Thyroid gland (tissue), 4 donors: ENCODE measurements at regions not wholly inside any gene's neighbourhood (a gene's known extent, or its start where the extent isn't known, plus 50 kb on each side); places are given as distances from the start of the nearest gene placed in this dataset.

Source experiments
- DNase-seq, 2 donors: peaks; one replicate each; pipeline ENCODE4 v3.0.0-alpha.2; 2019
- H3K27ac ChIP-seq, 3 donors: fragments of 200-600 bp; sonication (generic); 1 replicate in 2 of 3; 2 replicates in 1 of 3; pipeline ENCODE4 v1.5.1; 2016 to 2019; ENCODE audit warnings: mild to moderate bottlenecking in 1 of 3, moderate library complexity in 1 of 3
- H3K27me3 ChIP-seq: fragments of 200-600 bp; sonication (generic); one replicate; pipeline ENCODE4 v1.5.1; 2019
- H3K36me3 ChIP-seq, 2 donors: fragments of 200-600 bp; sonication (generic); one replicate each; pipeline ENCODE4 v1.5.1; 2016 to 2019
- H3K4me1 ChIP-seq, 2 donors: fragments of 200-600 bp; sonication (generic); one replicate each; pipeline ENCODE4 v1.5.1; 2017 to 2019
- H3K4me3 ChIP-seq, 3 donors: fragments of 200-600 bp; sonication (generic); replicated peaks in 1 of 3; 1 replicate in 2 of 3; 2 replicates in 1 of 3; pipeline ENCODE4 v1.5.1; 2016; ENCODE audit warnings: mild to moderate bottlenecking in 1 of 3
- H3K9me3 ChIP-seq: fragments of 200-600 bp; sonication (generic); one replicate; pipeline ENCODE4 v1.5.1; 2017
- POLR2A ChIP-seq, 2 donors: fragments of 450-650 bp; IDR thresholded peaks; one replicate each; pipeline ENCODE4 v1.6.1; 2017; ENCODE audit warnings: antibody characterized with exemption in 2 of 2, mild to moderate bottlenecking in 2 of 2, moderate library complexity in 1 of 2
- WGBS, 2 donors: methylation state at CpG; one replicate each; pipeline ENCODE4 v1.1.5; 2017; 5-methylcytosine and 5-hydroxymethylcytosine counted together
- intact Hi-C: fragments of 100-400 bp; cut with DNase I; formaldehyde crosslinking; loops from one replicate; pipeline ENCODE4 v1.15.1; 2023
- TF ChIP-seq, protein P1 (sequence below), 6 experiments: fragments of 200-600 bp in 3 of 6; fragments of 450-650 bp in 3 of 6; sonication (generic) in 3 of 6; IDR thresholded peaks; one replicate each; pipeline ENCODE4 v1.5.1; 2016 to 2019; ENCODE audit warnings: antibody characterized with exemption in 6 of 6, mild to moderate bottlenecking in 2 of 6, inconsistent platforms in 1 of 6, moderate library complexity in 1 of 6

DNA sequence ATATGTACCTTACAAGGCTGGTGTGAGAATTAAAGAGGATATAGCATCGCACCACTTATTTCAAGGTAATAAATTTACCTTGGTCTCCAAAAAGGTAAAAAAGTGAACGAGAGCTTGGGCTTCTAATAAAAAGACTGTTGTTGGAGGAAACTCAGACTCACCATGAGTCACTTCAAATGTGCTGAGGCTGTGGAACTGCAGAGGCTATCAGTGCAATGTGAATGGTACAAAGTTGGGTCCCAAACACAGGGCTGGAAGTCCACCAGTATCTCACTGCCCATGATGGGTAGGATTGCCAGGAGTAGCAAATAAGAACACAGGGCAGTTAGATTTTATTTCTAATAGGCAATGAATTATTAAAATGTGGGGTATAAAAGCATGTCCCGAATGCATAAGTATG is 200.6 kb downstream of the MAFB start:
- no peaks in the 10 kb centered on the region for H3K9me3 ChIP-seq
- 88 to 89% methylated on average over 3 of the region's 3 CpGs for WGBS, 2 donors
- no peak for DNase-seq
- no peaks in the 10 kb centered on the region for H3K36me3 ChIP-seq
- H3K4me3 ChIP-seq, result no peak overlapping the region
- intact Hi-C loops, result no loop called here
- H3K4me1 ChIP-seq, result peaks cover 0 to 3% of the 10 kb centered on the region in 2 donors
- H3K27me3 ChIP-seq, result no peaks in the 10 kb centered on the region
- no peak for TF ChIP-seq POLR2A (IDR thresholded peaks at IDR 0.05)
- TF ChIP-seq, protein P1, sequence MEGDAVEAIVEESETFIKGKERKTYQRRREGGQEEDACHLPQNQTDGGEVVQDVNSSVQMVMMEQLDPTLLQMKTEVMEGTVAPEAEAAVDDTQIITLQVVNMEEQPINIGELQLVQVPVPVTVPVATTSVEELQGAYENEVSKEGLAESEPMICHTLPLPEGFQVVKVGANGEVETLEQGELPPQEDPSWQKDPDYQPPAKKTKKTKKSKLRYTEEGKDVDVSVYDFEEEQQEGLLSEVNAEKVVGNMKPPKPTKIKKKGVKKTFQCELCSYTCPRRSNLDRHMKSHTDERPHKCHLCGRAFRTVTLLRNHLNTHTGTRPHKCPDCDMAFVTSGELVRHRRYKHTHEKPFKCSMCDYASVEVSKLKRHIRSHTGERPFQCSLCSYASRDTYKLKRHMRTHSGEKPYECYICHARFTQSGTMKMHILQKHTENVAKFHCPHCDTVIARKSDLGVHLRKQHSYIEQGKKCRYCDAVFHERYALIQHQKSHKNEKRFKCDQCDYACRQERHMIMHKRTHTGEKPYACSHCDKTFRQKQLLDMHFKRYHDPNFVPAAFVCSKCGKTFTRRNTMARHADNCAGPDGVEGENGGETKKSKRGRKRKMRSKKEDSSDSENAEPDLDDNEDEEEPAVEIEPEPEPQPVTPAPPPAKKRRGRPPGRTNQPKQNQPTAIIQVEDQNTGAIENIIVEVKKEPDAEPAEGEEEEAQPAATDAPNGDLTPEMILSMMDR (IDR thresholded peaks at IDR 0.05), result no peak
- H3K27ac ChIP-seq, result no peak overlapping the region

DNA sequence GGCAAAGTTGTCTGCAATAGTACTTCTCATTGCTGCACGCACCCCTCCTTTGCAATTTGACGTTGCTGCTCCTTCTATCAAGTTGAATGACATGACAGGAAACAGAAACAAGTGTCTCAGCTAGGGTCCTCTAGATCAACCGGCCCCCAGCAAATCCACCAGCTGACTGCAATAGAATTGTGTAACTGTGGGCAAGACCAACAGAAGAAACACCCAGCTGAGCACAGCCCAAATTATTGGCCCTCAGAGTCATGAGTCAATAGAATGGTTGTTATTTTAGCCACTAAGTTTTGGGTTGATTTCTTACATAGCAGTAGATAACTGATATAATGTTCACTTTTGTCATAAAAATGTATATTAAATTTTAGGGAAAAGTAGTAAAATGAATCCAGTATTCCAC is 202.7 kb downstream of the MAFB start:
- no peaks in the 10 kb centered on the region for H3K27me3 ChIP-seq
- H3K27ac ChIP-seq, result no peak overlapping the region
- H3K36me3 ChIP-seq, result no peaks in the 10 kb centered on the region
- no peak overlapping the region for H3K4me3 ChIP-seq
- WGBS, 2 donors, result 85 to 89% methylated on average over 3 of the region's 3 CpGs
- H3K4me1 ChIP-seq, result no peaks in the 10 kb centered on the region
- TF ChIP-seq, protein P1 (IDR thresholded peaks at IDR 0.05), result no peak
- no peak for TF ChIP-seq POLR2A (IDR thresholded peaks at IDR 0.05)
- intact Hi-C loops, result no loop called here
- no peaks in the 10 kb centered on the region for H3K9me3 ChIP-seq
- DNase-seq, result no peak

GRCh38 chr20:40481743-40482458 is 207.1 kb downstream of the MAFB start:
- H3K9me3 ChIP-seq, result no peaks in the 10 kb centered on the region
- no peaks in the 10 kb centered on the region for H3K4me1 ChIP-seq
- WGBS, 2 donors, result 89 to 92% methylated on average over 7 of the region's 7 CpGs
- no peak overlapping the region for H3K27ac ChIP-seq
- no peaks in the 10 kb centered on the region for H3K27me3 ChIP-seq
- DNase-seq, result no peak
- H3K4me3 ChIP-seq, result no peak overlapping the region
- H3K36me3 ChIP-seq, result no peaks in the 10 kb centered on the region
- no peak for TF ChIP-seq POLR2A (IDR thresholded peaks at IDR 0.05)
- intact Hi-C loops, result no loop called here

- Histone ChIP-seq H3K4me1 (no peaks in the 10 kb centered on the region), H3K27ac (no peak overlapping the region), H3K4me3 (no peak overlapping the region), H3K9me3 (no peaks in the 10 kb centered on the region), H3K27me3 (no peaks in the 10 kb centered on the region), H3K36me3 (no peaks in the 10 kb centered on the region)
- intact Hi-C loops, result no loop called here
- no peak for DNase-seq
- TF ChIP-seq, protein P1 (IDR thresholded peaks at IDR 0.05), result no peak
- no peak for TF ChIP-seq POLR2A (IDR thresholded peaks at IDR 0.05)
Observed at GRCh38 chr20:40481337-40481736, 207.7 kb downstream of the MAFB start.

DNA sequence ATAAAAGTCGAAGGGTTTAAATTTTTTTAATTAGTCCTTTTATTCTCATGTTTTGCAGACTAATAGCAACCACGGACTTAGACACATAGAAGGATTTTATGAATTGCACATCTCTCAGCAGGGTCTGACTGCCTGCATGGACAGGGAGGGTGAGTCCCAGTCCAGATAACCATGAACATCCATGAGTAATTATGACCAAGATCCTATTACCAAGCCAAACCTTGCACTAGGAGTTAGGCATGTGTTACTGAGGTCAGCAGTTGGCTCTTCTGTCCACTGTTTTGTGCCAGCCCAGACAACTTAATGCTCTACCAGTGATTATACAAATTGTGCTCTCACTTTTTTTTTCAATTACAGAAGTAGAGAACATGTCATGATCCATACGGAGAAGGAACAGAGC is 211.2 kb downstream of the MAFB start:
- Histone ChIP-seq H3K36me3 (no peaks in the 10 kb centered on the region), H3K9me3 (no peaks in the 10 kb centered on the region), H3K4me3 (no peak overlapping the region), H3K27me3 (no peaks in the 10 kb centered on the region), H3K27ac (no peak overlapping the region), H3K4me1 (no peaks in the 10 kb centered on the region)
- intact Hi-C loops, result no loop called here
- DNase-seq, result no peak
- TF ChIP-seq, protein P1 (IDR thresholded peaks at IDR 0.05), result no peak
- TF ChIP-seq POLR2A (IDR thresholded peaks at IDR 0.05), result no peak
- 75 to 85% methylated on average over 3 of the region's 3 CpGs for WGBS, 2 donors
